Kidney epithelial cell (primary cell): ENCODE measurements at regions not wholly inside any gene's neighbourhood (a gene's known extent, or its start where the extent isn't known, plus 50 kb on each side); places are given as distances from the start of the nearest gene placed in this dataset.

ENCODE experiments used
- DNase-seq: peaks from one replicate; pipeline ENCODE4 v3.0.0-alpha.2; 2010; ENCODE audit warnings: low read depth
- H3K27me3 ChIP-seq: 2 replicates; pipeline ENCODE4 v1.6.0; 2011; ENCODE audit warnings: low read length; ENCODE audit not compliant: control insufficient read depth, insufficient read depth
- H3K36me3 ChIP-seq: 2 replicates; pipeline ENCODE4 v1.5.1; 2011; ENCODE audit warnings: low read length; ENCODE audit not compliant: control insufficient read depth, insufficient read depth
- H3K4me3 ChIP-seq: 2 replicates; pipeline ENCODE4 v1.5.1; 2011; ENCODE audit warnings: low read depth, mild to moderate bottlenecking, control low read depth, low read length
- CTCF ChIP-seq: IDR thresholded peaks from 2 replicates; pipeline ENCODE4 v1.5.1; 2011; ENCODE audit warnings: mild to moderate bottlenecking, moderate library complexity, low read length, control low read depth, inconsistent platforms; ENCODE audit not compliant: insufficient read depth, poor library complexity, severe bottlenecking

DNA sequence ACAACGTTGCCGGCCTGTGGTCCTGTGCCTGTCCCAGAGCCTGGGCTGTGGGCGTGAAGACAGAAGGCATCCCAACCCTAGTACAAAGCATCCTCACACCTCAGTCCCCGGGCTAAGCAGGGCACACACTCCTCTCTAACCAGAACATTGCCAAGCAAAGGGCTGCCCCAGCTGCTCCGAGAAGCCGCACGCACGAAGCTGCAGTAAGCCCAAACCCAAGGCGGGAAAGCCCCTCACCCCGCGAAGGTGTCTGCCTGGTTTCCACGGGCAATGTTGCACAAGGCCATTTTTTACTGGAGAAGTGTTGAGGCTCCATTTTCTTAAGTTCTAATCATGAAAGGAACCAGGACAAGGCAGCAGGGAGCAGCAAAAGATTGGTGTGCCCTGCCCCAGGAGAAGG, 519.0 kb downstream of the NPHP4 start:
- TF ChIP-seq CTCF: no peak
- no peak for DNase-seq
- Histone ChIP-seq H3K27me3 (no peaks in the 10 kb centered on the region), H3K36me3 (no peaks in the 10 kb centered on the region), H3K4me3 (no peak overlapping the region)

DNA sequence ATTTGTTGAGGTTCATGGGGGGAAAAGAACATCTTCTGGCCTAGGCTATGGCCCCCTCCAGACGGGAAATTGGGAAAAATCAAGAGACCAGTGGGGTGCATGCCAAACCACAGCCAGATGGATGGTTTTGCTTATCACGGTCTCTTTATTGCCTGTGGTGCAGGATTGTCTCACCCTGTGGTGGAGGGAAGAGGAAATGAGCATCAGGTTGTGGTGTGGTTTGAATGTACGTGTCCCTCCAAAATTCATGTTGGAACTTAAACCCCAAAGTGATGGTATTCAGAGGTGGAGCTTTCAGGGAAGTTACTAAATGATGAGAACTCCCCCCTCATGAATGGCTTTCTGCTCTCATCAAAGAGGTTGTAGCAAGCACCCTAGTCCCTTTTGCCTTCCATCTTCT, 525.7 kb downstream of the NPHP4 start:
- Histone ChIP-seq H3K4me3 (no peak overlapping the region), H3K36me3 (no peaks in the 10 kb centered on the region), H3K27me3 (no peaks in the 10 kb centered on the region)
- no peak for TF ChIP-seq CTCF
- no peak for DNase-seq

- no peaks in the 10 kb centered on the region for H3K27me3 ChIP-seq
- TF ChIP-seq CTCF: no peak
- H3K36me3 ChIP-seq: no peaks in the 10 kb centered on the region
- no peak overlapping the region for H3K4me3 ChIP-seq
- no peak for DNase-seq
Observed at GRCh38 chr1:5465281-5465711, 526.9 kb downstream of the NPHP4 start.

DNA sequence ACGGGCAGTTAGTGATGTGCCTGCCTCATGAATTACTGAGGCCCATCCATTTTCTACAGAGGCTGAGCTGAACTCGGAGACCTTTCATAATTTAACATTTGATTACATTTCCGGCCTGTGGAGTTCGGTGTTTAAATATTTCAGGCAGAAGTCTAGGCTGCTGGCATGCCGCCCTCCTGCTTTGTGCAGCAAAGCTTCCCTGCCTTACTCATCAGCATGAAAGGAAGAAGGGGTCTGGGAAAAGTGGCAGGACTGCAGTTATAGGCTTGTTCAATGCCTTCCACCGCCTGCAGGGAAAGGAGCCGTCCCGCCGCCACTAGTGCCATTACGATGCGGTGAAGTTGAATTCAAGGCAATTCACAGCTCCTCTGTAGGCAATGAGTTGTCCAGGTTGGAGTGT, 527.9 kb downstream of the NPHP4 start:
- H3K36me3 ChIP-seq: no peaks in the 10 kb centered on the region
- DNase-seq: no peak
- H3K4me3 ChIP-seq: no peak overlapping the region
- no peaks in the 10 kb centered on the region for H3K27me3 ChIP-seq
- TF ChIP-seq CTCF: no peak

- TF ChIP-seq CTCF: no peak
- H3K27me3 ChIP-seq: no peaks in the 10 kb centered on the region
- no peak for DNase-seq
- no peaks in the 10 kb centered on the region for H3K36me3 ChIP-seq
- no peak overlapping the region for H3K4me3 ChIP-seq
Observed at GRCh38 chr1:5460974-5461373, 531.3 kb downstream of the NPHP4 start.

DNA sequence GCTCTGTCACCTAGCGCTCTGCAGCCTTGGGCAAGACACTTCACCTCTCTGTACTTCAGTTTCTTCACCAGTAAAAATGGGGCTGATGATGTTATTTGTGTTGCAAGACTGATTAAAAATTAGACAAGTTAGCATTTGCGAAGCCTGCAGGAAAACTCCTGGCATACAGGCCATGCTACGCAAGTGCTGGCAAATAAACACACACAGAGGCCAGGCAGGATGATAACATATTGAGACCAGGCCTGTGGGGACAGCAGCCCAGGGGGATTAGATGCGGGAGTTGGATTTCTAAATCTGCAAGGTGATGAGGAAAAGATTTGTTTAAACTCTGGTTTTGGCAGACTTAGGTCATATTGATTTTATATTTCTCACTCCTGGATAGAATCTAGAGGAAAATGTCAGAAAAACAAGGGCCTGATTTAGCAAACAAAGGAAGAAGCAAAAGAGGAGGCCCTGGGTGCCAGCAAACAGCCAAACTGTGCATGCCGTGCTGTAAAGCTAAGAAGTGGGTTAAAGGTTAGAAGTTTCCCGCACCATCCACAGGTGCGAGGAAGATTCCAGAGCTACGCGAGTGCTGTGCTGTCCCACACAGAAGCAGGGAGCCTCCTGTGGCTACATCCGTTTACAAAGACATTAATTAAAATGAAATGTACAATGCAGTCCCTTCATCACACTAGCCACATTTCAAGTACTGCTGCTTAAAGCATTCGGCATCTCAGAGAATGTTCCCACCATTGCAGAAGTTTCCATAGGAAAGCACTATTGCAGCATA, 532.2 kb downstream of the NPHP4 start:
- H3K4me3 ChIP-seq: no peak overlapping the region
- no peak for TF ChIP-seq CTCF
- DNase-seq: no peak
- no peaks in the 10 kb centered on the region for H3K27me3 ChIP-seq
- no peaks in the 10 kb centered on the region for H3K36me3 ChIP-seq
